Muscle of arm (tissue), 1 donor: ENCODE measurements at regions not wholly inside any gene's neighbourhood (a gene's known extent, or its start where the extent isn't known, plus 50 kb on each side); places are given as distances from the start of the nearest gene placed in this dataset.

ENCODE experiments used
- DNase-seq: peaks from one replicate; pipeline ENCODE4 v3.0.0-alpha.2; 2013

DNA sequence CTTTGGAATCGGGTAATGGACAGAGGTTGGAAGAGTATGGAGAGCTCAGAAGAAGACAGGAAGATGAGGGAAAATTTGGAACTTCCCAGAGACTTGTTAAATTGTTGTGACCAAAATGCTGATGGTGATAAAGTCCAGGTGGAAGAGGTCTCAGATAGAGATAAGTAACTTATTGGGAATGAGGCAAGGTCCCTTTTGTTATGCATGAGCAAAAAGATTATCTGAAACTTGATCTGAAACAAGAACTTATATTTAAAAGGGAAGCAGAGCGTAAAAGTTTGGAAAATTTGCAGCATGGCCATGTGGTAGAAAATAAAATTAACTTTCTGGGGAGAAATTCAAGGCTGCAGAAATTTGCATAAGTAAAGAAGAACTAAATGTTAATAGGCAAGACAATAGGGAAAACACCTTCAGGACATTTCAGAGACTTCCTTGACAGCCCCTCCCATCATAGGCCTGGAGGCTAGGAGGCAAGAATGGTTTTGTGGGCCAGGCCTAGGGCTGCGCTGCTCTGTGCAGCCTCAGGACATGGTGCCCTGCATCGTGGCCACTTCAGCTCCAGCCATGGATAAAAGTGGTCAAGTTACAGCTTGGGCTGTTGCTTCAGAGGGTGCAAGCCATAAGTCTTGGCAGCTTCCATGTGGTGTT, 425.7 kb upstream of the PRICKLE1 start:
- DNase-seq, result no peak

DNA sequence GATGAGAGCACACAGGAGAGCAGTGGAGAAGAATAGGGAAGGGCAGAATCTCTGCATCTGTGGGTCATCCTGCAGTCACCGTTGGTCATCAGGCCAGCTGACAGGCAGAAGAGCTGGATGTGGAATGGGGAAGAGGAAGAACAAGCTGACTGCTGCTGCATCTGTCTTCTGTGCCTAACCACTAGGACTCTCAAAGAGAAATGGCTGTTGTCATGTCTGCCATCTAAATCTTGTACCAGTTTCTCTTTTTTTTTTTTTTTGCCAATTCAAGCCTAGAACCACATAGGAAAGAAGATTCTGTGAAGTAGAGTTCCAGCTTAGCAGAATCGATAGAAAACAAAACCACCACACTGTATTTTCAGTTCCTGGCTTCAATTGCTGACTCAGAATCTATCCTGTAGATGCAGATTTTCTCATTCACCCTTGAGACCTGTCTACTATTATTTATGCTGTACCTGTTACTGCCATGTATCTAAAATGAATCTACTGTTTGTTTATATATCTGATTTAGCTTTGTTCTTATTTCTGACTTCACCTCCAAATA, 421.9 kb upstream of the PRICKLE1 start:
- DNase-seq, result no peak

DNA sequence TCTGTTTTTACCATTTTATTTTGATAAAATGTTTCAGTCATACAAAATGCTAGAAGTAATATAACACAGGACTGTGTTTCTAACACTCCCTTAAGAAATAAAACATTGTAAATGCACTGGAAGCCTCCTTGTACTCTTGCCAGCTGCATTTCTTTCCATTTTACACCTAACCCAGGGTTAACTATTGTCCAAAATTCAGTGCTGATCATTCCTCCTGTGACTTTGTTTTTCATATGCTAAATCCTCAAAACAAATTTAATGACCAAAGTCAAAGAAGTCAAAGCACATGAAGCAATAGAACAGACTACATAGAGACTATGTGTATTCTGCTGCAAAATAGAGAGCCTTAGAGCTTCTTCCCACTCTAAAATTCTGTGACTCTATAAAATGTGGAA, 420.3 kb upstream of the PRICKLE1 start:
- no peak for DNase-seq

DNA sequence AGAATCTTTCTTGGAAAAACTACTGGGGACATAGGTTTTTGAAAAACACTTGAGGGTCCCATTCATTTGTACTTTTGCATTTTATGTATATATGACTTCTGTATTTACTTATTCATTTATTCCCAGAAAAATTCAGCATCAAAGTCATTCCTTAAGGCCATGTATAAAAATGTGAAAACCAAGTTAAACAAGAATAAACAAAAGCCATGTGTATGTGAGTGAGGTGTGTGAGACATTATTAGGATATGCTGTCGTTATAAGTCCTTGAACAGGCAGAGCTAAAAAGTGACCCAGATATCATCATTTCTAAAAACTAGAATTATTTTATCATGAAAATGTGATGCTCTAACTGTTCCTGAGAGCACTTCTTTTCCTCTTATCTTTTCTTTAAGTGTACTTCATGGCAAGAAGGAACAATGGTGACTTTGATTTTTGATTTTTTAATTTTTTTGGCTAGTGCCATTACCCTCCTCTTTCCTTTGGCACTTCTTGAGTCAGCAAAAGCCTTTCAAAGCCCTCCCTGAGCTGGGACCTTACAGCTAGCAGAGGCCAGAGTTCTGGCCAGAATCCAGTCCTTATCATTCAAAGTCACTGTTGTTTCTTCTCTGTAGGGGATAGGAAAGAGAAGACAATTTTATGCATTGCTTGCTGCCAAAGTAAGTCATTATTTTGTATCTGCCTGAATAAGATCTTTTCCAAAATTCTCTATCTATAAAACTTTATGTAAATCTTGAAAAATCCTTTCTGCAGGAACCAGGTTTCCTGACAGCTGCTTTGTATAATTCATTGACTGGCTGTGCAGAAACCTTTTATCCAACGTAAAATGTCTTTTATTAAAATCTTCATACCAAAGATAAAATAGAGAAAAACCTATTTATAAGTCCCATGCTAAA, 419.7 kb upstream of the PRICKLE1 start:
- DNase-seq, result no peak

GRCh38 chr12:43004908-43005307, 415.4 kb upstream of the PRICKLE1 start:
- DNase-seq, result no peak

DNA sequence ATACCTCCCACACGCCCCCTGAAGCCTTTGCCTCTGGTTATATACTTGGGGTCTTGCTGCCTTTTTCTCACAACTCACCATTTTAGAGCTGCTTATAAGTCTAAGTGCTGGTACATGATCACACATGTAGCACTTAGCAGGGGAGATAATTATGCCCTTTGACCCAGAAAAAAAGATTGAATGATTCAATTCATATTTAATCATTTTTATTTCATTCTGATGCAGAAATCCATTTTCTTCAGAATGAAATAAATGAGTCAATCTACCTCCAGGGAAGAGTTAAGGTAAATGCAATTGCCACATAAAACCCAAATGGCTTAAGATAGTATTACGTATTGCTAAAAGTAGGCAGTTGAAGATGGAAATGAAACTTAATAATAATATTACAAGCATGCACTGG, 414.6 kb upstream of the PRICKLE1 start:
- DNase-seq, result no peak

DNA sequence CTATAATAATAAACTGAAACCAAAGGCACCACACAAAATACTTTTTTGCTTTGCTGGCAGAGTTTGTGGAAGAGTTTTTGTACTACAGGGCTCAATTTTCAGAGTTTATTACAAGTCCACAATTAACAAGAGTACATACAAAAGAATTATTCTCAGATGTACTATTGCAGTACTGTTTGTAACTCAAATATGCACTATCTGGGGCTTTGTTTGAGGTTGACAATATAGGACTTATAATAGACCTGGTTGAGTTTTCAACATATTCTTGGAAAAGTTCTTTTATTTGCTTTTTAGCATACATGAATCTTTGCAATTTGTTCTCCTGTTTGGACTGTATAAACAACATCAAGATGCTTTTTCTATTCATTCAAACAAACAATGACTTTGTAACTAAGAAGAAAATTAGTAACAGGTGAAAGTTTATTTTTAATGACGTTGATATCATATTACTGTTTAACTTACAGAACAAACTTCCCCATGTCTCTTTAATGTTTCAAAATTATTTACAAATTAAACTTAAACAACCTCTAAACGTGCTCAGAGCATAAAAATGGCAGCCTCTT, 407.4 kb upstream of the PRICKLE1 start:
- no peak for DNase-seq

- DNase-seq, result no peak
These were observed 403.3 kb upstream of the PRICKLE1 start for GRCh38 chr12:42992826-42993225.

GRCh38 chr12:42990387-42990786, 400.8 kb upstream of the PRICKLE1 start:
- no peak for DNase-seq

DNA sequence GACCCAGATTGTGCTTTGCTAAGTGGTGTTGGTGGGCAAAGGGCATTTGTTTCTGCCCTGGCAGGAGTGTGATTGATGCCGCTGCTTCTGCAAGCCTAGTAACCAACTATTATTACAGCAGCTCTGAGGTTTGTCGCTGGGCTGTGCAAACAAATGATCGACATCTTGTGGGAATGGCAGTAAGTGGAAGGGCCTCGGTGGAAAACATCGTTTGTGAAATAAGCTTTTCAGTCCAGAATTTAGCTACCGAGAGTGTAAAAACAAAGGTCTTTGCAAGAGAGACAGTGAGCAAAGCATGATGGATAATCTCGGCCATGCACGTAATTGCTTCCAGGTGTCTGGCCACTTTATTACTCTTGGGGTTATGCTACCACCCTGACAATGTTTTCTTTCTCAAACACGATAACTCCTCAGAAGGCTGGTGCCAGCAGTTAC, 397.7 kb upstream of the PRICKLE1 start:
- DNase-seq, result no peak

GRCh38 chr12:42985506-42985905, 396.0 kb upstream of the PRICKLE1 start:
- no peak for DNase-seq

- DNase-seq, result no peak
These were observed 393.3 kb upstream of the PRICKLE1 start for GRCh38 chr12:42982828-42983227.

- DNase-seq, result no peak
These were observed 391.8 kb upstream of the PRICKLE1 start for GRCh38 chr12:42981379-42981778.

GRCh38 chr12:42980441-42980840, 390.9 kb upstream of the PRICKLE1 start:
- DNase-seq, result no peak

DNA sequence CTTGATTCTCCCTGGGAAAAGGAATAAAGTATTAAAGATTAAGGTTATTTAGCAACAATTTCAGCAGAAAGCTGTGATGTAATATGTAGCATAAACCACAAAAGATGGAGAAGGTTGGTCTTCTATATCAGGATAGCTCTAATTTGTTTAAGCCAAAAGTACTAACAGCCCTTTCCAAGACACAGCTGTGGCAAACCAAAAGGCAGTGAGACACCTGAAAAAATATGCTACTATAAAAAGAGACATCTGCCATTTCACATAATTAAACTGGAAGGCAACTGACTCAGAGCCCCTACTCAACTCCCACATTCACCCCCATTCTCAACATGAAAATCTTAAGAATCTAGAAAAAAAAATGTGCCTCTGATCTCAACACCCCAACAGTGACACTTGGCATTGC, 390.2 kb upstream of the PRICKLE1 start:
- no peak for DNase-seq

DNA sequence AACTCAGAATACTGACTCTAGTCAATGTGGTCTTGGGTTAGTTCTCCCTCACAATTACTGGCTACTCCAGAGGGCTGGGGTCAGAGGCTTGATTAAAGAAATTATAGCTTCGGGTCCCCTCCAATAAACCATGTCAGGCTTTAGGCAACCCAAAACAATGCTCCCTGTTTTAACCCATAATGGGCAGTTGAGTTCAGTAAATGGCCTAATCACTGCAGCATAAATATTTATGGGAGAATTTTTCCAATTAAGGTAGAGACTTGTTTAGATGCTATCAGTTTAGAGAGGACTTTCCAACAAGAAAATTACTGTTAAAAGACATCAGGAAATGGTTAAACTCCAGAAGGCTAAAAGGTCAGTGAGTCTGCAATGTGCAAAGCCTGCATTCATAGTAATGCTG, 389.2 kb upstream of the PRICKLE1 start:
- no peak for DNase-seq

- no peak for DNase-seq
These were observed 388.1 kb upstream of the PRICKLE1 start for GRCh38 chr12:42977451-42978230.

DNA sequence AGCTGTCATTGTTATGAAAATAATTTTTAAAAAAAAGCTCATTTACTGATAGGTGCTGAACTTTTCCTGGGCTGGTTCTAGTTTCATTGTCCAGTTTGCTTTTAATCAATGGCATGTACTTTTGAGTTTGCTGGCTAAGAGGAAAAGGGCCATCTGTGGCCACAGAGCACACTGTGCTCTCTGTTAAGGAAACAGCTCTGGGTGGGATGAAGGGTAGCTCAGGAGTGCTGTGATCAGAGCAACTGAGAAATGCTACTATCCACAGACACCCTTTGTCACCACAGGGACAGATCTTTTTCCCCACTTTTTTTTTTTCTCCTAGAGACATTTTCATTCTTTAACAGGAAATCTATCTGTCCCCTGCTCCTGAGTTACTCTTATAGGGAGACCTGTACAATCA, 387.1 kb upstream of the PRICKLE1 start:
- DNase-seq, result no peak

DNA sequence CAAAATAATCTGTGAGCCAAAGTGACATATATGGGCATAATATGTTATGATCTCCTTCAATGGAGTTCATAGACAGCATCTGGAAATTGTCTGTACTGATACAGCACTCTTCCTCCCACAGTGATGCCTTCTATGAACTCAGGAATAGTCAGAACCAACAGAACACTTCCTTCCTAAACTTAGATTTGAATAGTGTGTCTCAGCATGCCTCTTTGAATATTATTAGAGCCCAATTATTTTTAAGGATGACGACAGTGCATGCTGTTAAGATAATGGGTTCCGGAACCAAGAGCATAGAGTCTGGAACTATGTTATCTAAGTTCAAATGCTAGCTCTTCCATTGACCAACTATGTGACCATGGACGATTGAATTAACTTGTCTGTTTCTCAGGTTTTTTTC, 386.6 kb upstream of the PRICKLE1 start:
- no peak for DNase-seq

- DNase-seq, result no peak
These were observed 379.8 kb upstream of the PRICKLE1 start for GRCh38 chr12:42969355-42969754.

GRCh38 chr12:42968426-42968825, 378.9 kb upstream of the PRICKLE1 start:
- no peak for DNase-seq

- DNase-seq, result no peak
These were observed 378.3 kb upstream of the PRICKLE1 start for GRCh38 chr12:42967850-42968249.
